H9 (cell line): ENCODE measurements at regions not wholly inside any gene's neighbourhood (a gene's known extent, or its start where the extent isn't known, plus 50 kb on each side); places are given as distances from the start of the nearest gene placed in this dataset.

Experiments
- DNase-seq: peaks from one replicate; pipeline ENCODE4 v3.0.0-alpha.2; 2017
- H2AFZ ChIP-seq: one replicate; pipeline ENCODE4 v1.6.1; 2013; ENCODE audit warnings: mild to moderate bottlenecking, low read length, control low read depth, moderate library complexity
- H2AK5ac ChIP-seq: 2 replicates; pipeline ENCODE4 v1.6.1; 2013; ENCODE audit warnings: low read length, control low read depth, mixed read lengths; ENCODE audit not compliant: insufficient read length
- H2BK120ac ChIP-seq: one replicate; pipeline ENCODE4 v1.6.1; 2013; ENCODE audit warnings: low read depth, mild to moderate bottlenecking, low read length, control low read depth, inconsistent platforms; ENCODE audit not compliant: poor library complexity, severe bottlenecking
- H2BK12ac ChIP-seq: 2 replicates; pipeline ENCODE4 v1.6.1; 2013; ENCODE audit warnings: low read length, control low read depth, mixed read lengths, low read depth; ENCODE audit not compliant: insufficient read length
- H2BK15ac ChIP-seq: 2 replicates; pipeline ENCODE4 v1.6.1; 2013; ENCODE audit warnings: low read depth, low read length, control low read depth
- H2BK20ac ChIP-seq: one replicate; pipeline ENCODE4 v1.6.1; 2013; ENCODE audit warnings: low read depth, mild to moderate bottlenecking, low read length, control low read depth, inconsistent platforms; ENCODE audit not compliant: poor library complexity, severe bottlenecking
- H2BK5ac ChIP-seq: 2 replicates; pipeline ENCODE4 v1.6.1; 2013; ENCODE audit warnings: low read length, control low read depth, mixed read lengths; ENCODE audit not compliant: insufficient read length
- H3K14ac ChIP-seq: 2 replicates; pipeline ENCODE4 v1.6.1; 2013; ENCODE audit warnings: low read length, control low read depth; ENCODE audit not compliant: insufficient read depth
- H3K18ac ChIP-seq: 2 replicates; pipeline ENCODE4 v1.6.1; 2013; ENCODE audit warnings: low read depth, mild to moderate bottlenecking, mixed read lengths, low read length, control low read depth; ENCODE audit not compliant: insufficient read length
- H3K23ac ChIP-seq: 2 replicates; pipeline ENCODE4 v1.6.1; 2013; ENCODE audit warnings: low read length, control low read depth, mixed read lengths, low read depth; ENCODE audit not compliant: insufficient read length
- H3K23me2 ChIP-seq: 2 replicates; pipeline ENCODE4 v1.6.1; 2013; ENCODE audit warnings: low read depth, mild to moderate bottlenecking, mixed read lengths, low read length, control low read depth; ENCODE audit not compliant: insufficient read length, poor library complexity, severe bottlenecking
- H3K27ac ChIP-seq: 2 replicates; pipeline ENCODE4 v1.5.1; 2013; ENCODE audit warnings: low read length, control low read depth, mixed read lengths, low read depth; ENCODE audit not compliant: insufficient read length
- H3K27me3 ChIP-seq: 2 replicates; pipeline ENCODE4 v1.6.1; 2013; ENCODE audit warnings: low read length, control low read depth, inconsistent platforms; ENCODE audit not compliant: insufficient read depth
- H3K4ac ChIP-seq: 2 replicates; pipeline ENCODE4 v1.6.1; 2013; ENCODE audit warnings: low read depth, mild to moderate bottlenecking, control low read depth, inconsistent platforms, low read length, moderate library complexity
- H3K4me1 ChIP-seq: 2 replicates; pipeline ENCODE4 v1.6.1; 2013; ENCODE audit warnings: low read length, control low read depth, inconsistent platforms; ENCODE audit not compliant: insufficient read depth
- H3K4me2 ChIP-seq: 2 replicates; pipeline ENCODE4 v1.6.1; 2013; ENCODE audit warnings: low read length, control low read depth, mixed read lengths; ENCODE audit not compliant: insufficient read length, insufficient read depth
- H3K56ac ChIP-seq: 2 replicates; pipeline ENCODE4 v1.6.1; 2013; ENCODE audit warnings: low read depth, mild to moderate bottlenecking, mixed read lengths, low read length, control low read depth; ENCODE audit not compliant: insufficient read length
- H3K79me1 ChIP-seq: 2 replicates; pipeline ENCODE4 v1.6.1; 2013; ENCODE audit warnings: low read depth, mild to moderate bottlenecking, moderate library complexity, low read length, control low read depth, inconsistent platforms; ENCODE audit not compliant: insufficient read depth, poor library complexity, severe bottlenecking
- H3K79me2 ChIP-seq: 2 replicates; pipeline ENCODE4 v1.6.1; 2013; ENCODE audit warnings: low read length, control low read depth, inconsistent platforms; ENCODE audit not compliant: insufficient read depth
- H3K9ac ChIP-seq: 2 replicates; pipeline ENCODE4 v1.6.1; 2013; ENCODE audit warnings: low read length, control low read depth, mixed read lengths; ENCODE audit not compliant: insufficient read length; ENCODE audit errors: extremely low read depth
- H3K9me3 ChIP-seq: one replicate; pipeline ENCODE4 v1.6.1; 2013; ENCODE audit warnings: low read depth, low read length, inconsistent platforms; ENCODE audit not compliant: control insufficient read depth
- H3T11ph ChIP-seq: one replicate; pipeline ENCODE4 v1.6.1; 2013; ENCODE audit warnings: mild to moderate bottlenecking, low read length, control low read depth, inconsistent platforms
- H4K20me1 ChIP-seq: one replicate; pipeline ENCODE4 v1.6.1; 2013; ENCODE audit not compliant: control insufficient read depth, insufficient read length, insufficient read depth
- H4K5ac ChIP-seq: 2 replicates; pipeline ENCODE4 v1.6.1; 2013; ENCODE audit warnings: low read depth, mild to moderate bottlenecking, mixed read lengths, low read length, control low read depth; ENCODE audit not compliant: insufficient read length
- H4K8ac ChIP-seq: replicated peaks from 2 replicates; pipeline ENCODE4 v1.6.1; 2013; ENCODE audit warnings: low read length, control low read depth, mixed read lengths, low read depth; ENCODE audit not compliant: insufficient read length
- H4K91ac ChIP-seq: 2 replicates; pipeline ENCODE4 v1.6.1; 2013; ENCODE audit warnings: low read depth, mild to moderate bottlenecking, moderate library complexity, mixed read lengths, low read length, control low read depth; ENCODE audit not compliant: insufficient read length
- H3K27ac Mint-ChIP-seq, 3 experiments: 2 replicates in 2 of 3; 3 replicates in 1 of 3; pipeline ENCODE4 v1.8.0; 2020 to 2021; ENCODE audit warnings: mixed read lengths in 3 of 3, mild to moderate bottlenecking in 1 of 3, moderate library complexity in 1 of 3
- H3K27me3 Mint-ChIP-seq: 2 replicates; pipeline ENCODE4 v1.8.0; 2021; ENCODE audit warnings: low read depth, mild to moderate bottlenecking, moderate library complexity, mixed read lengths
- H3K36me3 Mint-ChIP-seq, 3 experiments: 2 replicates in 2 of 3; 3 replicates in 1 of 3; pipeline ENCODE4 v1.8.0; 2020 to 2021; ENCODE audit warnings: low read depth in 3 of 3, mixed read lengths in 3 of 3; ENCODE audit not compliant: insufficient read depth in 1 of 3
- H3K4me1 Mint-ChIP-seq, 2 experiments: 2 replicates each; pipeline ENCODE4 v1.8.0; 2020; ENCODE audit warnings: mixed read lengths in 2 of 2
- H3K4me3 Mint-ChIP-seq, 2 experiments: 2 replicates in 1 of 2; 3 replicates in 1 of 2; pipeline ENCODE4 v1.8.0; 2020 to 2021; ENCODE audit warnings: mild to moderate bottlenecking in 2 of 2, mixed read lengths in 2 of 2, moderate library complexity in 1 of 2
- H3K9me3 Mint-ChIP-seq, 2 experiments: 2 replicates in 1 of 2; 3 replicates in 1 of 2; pipeline ENCODE4 v1.8.0; 2020; ENCODE audit warnings: mild to moderate bottlenecking in 2 of 2, mixed read lengths in 2 of 2, moderate library complexity in 1 of 2
- CTCF ChIP-seq: fragments of 200-600 bp; sonication (generic); conservative IDR thresholded peaks from 3 replicates; pipeline ENCODE4 v1.8.0; 2021; ENCODE audit warnings: antibody characterized with exemption, mild to moderate bottlenecking
- WGBS: extraction: QIAGEN DNeasy Blood & Tissue Kit; methylation state at CpG from one replicate; pipeline ENCODE4 v1.1.7; 2013; ENCODE audit warnings: missing lambda C conversion rate, low lambda C conversion rate, mixed read lengths; ENCODE audit not compliant: insufficient read length; ENCODE audit errors: extremely low coverage; 5-methylcytosine and 5-hydroxymethylcytosine counted together

GRCh38 chr6:134658596-134658995 is 291.3 kb downstream of the ALDH8A1 start:
- Histone ChIP-seq H2BK20ac (no peak overlapping the region), H4K91ac (no peak overlapping the region), H4K5ac (no peak overlapping the region), H2BK120ac (no peak overlapping the region), H3K4me1 (no peaks in the 10 kb centered on the region), H3K14ac (no peak overlapping the region), H3K27ac (no peak overlapping the region), H3K18ac (no peak overlapping the region), H2AFZ (no peak overlapping the region), H3K9ac (no peak overlapping the region), H4K8ac (no peak overlapping the region), H3K27me3 (no peaks in the 10 kb centered on the region), H3K79me2 (no peaks in the 10 kb centered on the region), H3K4ac (no peak overlapping the region), H2BK15ac (no peak overlapping the region), H3K56ac (no peak overlapping the region), H2BK12ac (no peak overlapping the region), H3K23ac (no peak overlapping the region), H3T11ph (no peak overlapping the region), H4K20me1 (no peaks in the 10 kb centered on the region), H2BK5ac (no peak overlapping the region), H2AK5ac (no peak overlapping the region), H3K4me2 (no peak overlapping the region), H3K79me1 (no peaks in the 10 kb centered on the region), H3K23me2 (no peaks in the 10 kb centered on the region), H3K9me3 (no peaks in the 10 kb centered on the region)
- H3K27ac Mint-ChIP-seq: no peak overlapping the region
- no peak for TF ChIP-seq CTCF
- no peak overlapping the region for H3K4me3 Mint-ChIP-seq
- DNase-seq: no peak
- WGBS: no CpG with 5 or more reads among the region's 5 CpGs
- H3K27me3 Mint-ChIP-seq: no peaks in the 10 kb centered on the region
- H3K36me3 Mint-ChIP-seq: no peaks in the 10 kb centered on the region; a peak in 1 of 7 replicates
- no peaks in the 10 kb centered on the region for H3K9me3 Mint-ChIP-seq
- H3K4me1 Mint-ChIP-seq: peaks cover 8 to 9% of the 10 kb centered on the region in 2 experiments
